NCI-H1436 treated with DMSO at 0.1 percent for 48 hours (cell line): ENCODE measurements at regions not wholly inside any gene's neighbourhood (a gene's known extent, or its start where the extent isn't known, plus 50 kb on each side); places are given as distances from the start of the nearest gene placed in this dataset.
A peak's percentile ranks its signal among the peaks of the same experiment; 100 is the strongest.

ENCODE experiments used
- DNase-seq: peaks from one replicate; lab custom pipeline; 2025; lab: John Stamatoyannopoulos, UW

GRCh38 chr2:193701484-193701883, 1506.8 kb upstream of the TMEFF2 start:
- DNase-seq, result no peak

DNA sequence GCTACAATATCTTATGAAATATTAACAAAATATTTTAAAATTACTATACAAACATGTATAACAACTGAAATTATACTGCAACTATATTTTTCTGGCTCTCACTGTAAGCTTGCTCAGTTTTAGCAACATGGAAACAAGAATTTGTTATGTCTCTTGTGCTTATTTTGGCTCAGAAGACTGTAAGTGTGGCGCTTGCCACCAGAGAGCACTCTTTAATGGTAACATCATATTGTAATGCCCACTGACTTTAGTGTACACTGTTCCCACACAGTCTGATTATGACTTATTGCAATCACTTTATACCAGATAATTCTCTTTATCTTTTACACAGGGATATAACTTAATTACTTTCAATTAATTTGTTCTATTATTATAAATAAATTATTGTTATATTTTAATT, 1500.6 kb upstream of the TMEFF2 start:
- peak; percentile 52 for DNase-seq

- peak; percentile 83 for DNase-seq
Measured at GRCh38 chr2:193693758-193694157, 1499.0 kb upstream of the TMEFF2 start.

DNA sequence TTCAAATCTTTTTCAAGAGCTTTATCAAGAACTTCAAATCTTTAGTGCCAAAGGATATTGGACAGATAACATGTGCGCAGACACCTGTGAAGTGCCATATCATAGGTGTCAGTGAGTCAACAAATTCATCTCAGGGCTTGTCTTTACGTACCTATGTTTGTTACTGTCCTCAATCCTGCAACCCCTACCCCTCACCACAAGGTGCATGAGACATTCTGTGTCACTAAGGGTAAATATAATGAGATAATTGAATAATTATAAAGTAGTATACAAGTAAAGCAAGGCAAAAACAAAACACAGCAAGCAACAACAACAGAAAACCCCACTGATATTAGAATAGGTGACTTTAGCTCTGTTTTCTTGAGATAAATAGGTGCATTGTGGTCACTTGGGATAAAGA, 1495.8 kb upstream of the TMEFF2 start:
- DNase-seq, result no peak

- no peak for DNase-seq
Measured at GRCh38 chr2:193687195-193687594, 1492.5 kb upstream of the TMEFF2 start.

- no peak for DNase-seq
Measured at GRCh38 chr2:193679847-193680246, 1485.1 kb upstream of the TMEFF2 start.

DNA sequence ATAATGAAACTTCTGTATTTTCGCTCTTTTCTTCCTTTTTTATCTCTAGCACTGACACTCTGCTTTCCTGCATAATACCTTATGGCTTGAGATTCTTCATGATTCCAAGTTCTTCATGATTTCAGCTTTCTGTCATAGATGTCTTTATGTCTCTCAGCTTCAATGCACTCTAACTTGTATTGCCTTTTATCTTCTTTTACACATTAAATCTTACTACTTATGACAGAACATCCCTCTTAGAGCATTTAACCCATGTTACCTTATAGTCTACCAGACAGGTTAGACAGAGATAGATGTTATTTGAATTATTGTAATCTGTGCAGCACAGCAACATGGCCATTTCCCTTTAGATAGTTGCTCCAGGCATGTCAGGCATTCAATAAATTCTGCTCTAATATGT, 1475.7 kb upstream of the TMEFF2 start:
- no peak for DNase-seq

DNA sequence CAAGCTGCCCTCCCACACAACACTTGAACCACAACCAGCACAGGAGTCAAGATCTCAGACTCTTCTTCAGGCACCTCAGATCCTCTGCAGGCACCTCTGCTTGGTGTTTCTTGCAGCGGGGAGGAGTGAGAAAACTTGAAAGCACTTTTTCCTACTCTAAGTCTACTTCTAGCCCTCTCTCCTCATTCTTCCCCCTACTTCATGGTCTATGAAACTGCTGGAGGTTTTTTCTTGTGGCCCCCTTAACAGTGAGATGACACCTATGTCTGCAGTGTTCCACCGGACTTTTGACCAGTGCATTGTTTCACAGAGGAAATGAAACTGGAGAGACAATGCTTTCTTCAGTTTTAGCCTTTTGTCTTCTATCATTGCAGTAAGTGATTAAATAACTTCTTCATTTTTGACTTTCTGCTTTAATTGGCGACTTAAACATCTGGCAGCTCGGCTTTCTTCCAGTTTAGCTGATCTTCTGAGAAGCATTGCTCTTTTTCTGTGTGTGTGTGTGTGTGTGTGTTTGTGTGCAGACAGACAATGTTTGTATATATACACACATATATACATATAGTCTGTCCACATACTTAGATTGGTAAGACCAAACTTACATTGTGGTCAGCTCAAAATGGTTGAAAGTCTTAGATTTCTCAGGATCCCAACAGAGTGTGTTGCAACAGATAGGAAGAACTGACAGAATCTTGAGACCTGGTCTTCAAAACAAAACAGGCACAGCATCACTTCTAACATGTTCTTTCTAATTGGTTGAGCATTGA, 1474.0 kb upstream of the TMEFF2 start:
- no peak for DNase-seq

DNA sequence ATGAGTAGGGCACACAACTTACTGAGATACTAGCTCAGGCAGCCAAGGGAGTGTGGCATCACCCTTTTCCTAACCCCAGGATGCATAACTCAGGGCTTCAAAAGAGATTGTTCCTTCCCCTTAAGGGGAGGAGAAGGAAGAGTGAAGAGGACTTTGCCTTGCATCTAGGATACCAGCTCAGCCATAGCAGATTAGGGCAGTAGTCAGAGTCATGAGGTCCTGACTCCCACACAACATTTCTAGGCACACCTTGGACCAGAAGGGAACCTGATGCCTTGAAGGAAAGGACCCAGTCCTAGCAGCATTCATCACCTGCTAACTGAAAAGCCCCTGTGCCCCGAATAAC, 1433.2 kb upstream of the TMEFF2 start:
- no peak for DNase-seq

DNA sequence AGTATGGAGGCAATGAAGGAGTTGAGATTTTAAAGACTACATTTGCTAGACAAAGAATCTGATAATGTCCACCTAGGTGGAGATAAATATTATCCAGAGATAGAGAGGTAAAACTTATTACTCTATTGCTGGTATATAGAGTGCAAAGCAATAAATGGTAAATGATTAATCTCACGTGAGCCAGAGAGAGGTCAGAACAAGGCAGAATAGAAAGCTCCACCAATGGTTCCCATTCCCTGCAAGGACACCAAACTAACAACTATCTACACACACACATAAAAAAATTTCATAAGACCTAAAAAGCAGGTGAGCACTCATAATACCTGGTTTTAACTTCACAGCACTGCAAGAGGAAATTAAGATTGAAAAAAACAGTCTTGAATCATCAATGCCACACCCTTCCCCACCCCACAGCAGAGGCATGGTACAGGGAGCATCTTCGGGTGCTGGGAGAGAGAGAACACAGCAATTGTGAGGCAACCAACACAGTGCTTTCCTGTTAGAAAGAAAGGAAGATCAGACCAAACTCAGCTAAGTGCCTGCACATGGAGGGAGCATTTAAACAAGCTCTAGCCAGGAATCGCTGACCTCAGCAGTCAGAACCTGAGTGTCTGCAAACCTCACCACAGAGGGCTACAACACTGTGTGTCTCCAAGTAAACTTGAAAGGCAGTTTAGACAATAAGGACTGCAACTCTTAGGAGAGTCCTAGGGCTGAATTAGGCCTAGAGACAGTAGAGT, 1432.6 kb upstream of the TMEFF2 start:
- DNase-seq, result no peak

- DNase-seq, result no peak
Measured at GRCh38 chr2:193608451-193608850, 1413.7 kb upstream of the TMEFF2 start.

GRCh38 chr2:193590831-193591230, 1396.1 kb upstream of the TMEFF2 start:
- no peak for DNase-seq

DNA sequence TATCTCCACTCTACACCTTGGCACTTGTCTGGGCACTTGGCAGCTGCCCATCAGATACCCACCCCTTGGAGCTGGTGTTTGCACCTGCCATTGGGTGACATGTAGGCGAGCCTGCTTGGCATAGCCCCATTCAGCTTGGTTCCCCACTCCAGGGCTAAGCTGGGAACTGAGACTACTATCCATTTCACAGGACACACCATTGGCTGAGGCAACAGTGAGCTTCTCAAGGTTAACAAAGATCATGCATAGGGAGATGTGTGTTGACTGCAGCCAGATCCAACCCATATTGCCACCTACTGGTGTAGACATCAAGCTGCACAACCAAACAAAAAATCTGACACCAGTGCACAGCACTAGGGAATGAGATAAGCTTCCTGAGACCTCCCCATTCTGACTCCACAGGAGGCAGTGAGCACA, 1389.8 kb upstream of the TMEFF2 start:
- DNase-seq, result no peak

DNA sequence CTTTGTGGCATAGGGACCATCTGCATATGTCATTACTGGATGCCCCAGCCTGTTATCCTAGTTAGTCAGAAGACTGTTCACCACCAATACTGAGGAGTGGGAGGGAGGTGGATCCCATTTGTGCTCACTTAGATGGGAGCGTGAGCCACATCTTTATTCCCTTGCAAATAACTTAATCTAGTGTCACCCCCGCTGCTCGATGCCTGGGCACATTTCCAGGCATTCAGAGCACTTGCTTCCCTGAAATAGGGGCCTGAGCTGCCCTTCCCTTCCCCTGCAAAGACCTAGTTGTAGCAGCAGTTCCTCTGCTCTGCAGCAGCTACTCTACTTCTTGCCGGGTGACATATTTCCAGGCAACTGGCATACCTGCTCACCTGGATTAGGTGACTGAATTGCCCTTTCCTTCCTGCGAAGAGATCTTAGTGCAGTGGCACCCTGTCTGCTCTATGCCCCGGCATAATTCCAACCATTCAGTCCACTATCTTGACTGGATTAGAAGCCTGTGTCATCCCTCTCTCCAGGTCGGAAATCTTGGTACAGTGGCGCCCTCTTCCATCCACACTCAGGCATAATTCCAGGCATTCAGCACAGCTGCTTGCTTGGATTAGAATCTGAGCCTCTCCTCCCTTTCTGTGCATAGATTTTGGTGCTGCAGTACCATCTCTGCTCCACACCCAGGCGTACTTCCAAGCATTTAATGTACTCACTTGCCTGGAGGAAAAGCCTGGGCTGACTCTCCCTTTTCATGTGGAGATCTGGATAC, 1389.1 kb upstream of the TMEFF2 start:
- DNase-seq, result no peak

DNA sequence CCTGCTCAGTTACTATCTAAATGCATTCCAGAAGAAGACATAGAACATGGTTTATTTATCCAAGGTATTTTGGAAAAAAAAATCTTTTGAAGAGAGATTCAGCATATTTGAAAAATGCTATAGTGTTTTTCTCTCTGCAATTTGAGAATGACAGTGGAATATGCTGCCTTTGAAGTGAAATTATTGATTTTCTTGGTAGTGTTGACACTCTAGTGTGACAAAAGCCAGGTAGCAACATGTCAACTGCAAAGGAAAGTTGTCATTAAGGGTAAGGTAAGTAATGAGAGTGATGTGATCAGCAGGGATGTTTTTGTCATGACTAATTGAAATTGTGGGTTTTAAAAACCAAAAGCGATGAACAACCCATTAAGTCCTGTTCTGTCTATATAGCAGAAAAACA, 1387.1 kb upstream of the TMEFF2 start:
- DNase-seq, result no peak

- DNase-seq, result no peak
Measured at GRCh38 chr2:193580176-193580950, 1385.6 kb upstream of the TMEFF2 start.

- DNase-seq, result no peak
Measured at GRCh38 chr2:193566886-193567285, 1372.2 kb upstream of the TMEFF2 start.

DNA sequence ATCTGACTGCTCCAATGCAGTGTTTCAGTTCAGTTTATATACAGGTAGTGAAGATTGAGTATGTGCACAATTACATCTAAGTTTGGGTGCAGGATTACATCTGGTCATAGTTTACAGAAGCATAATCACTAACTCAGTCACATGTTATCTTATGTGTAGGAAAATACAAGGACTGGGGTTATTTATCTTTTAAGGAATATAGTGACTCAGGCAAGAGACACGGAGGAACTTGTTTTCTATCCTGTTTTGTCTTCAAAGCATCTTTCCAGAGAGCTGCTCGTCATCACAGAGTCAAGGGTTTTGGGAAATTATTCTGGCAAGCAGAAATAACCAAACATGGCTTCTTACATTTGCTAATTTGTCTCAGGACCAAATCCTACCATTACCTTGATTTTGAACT, 1371.5 kb upstream of the TMEFF2 start:
- DNase-seq, result no peak

- no peak for DNase-seq
Measured at GRCh38 chr2:193562031-193562430, 1367.3 kb upstream of the TMEFF2 start.

GRCh38 chr2:193561054-193561453, 1366.3 kb upstream of the TMEFF2 start:
- no peak for DNase-seq

- no peak for DNase-seq
Measured at GRCh38 chr2:193556766-193557470, 1362.2 kb upstream of the TMEFF2 start.

DNA sequence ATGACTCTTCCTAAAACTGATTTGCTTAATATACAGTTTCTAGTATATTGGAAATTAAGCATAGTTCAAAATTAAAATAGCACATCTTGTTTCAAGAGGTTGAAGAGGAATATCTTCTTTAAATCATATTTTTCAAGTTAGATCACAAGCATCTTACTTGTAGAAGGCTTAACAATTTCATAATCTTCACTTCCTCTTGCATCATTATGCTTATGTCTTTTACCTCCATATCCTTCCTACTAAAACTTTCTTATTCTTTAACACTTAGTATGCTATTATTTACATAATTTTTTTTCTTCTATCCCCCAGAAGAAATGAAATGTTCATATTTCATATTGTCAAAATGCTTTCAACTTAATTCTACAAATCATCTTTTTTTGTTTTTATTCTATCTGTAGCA, 1354.9 kb upstream of the TMEFF2 start:
- DNase-seq, result no peak
